ENCODE measurements at regions not wholly inside any gene's neighbourhood (a gene's known extent, or its start where the extent isn't known, plus 50 kb on each side); places are given as distances from the start of the nearest gene placed in this dataset.

GRCh38 chr2:173754165-173754564 lies 211.0 kb downstream of the SP3 start:
- no peak for TF ChIP-seq POLR2AphosphoS5 (IDR thresholded peaks at IDR 0.05)
- TF ChIP-seq CTCF (IDR thresholded peaks at IDR 0.05): no peak
- TF ChIP-seq POLR2A (IDR thresholded peaks at IDR 0.05): no peak

Data from stomach (tissue), 4 donors.